DMS114 treated with DMSO at 0.1 percent for 48 hours (cell line): ENCODE measurements at regions not wholly inside any gene's neighbourhood (a gene's known extent, or its start where the extent isn't known, plus 50 kb on each side); places are given as distances from the start of the nearest gene placed in this dataset.

Source experiments
- DNase-seq: peaks from one replicate; lab custom pipeline; 2025; ENCODE audit not compliant: unreplicated experiment; lab: John Stamatoyannopoulos, UW

- DNase-seq, result no peak
These were observed 192.3 kb upstream of the GDNF start for GRCh38 chr5:38032149-38032548.

DNA sequence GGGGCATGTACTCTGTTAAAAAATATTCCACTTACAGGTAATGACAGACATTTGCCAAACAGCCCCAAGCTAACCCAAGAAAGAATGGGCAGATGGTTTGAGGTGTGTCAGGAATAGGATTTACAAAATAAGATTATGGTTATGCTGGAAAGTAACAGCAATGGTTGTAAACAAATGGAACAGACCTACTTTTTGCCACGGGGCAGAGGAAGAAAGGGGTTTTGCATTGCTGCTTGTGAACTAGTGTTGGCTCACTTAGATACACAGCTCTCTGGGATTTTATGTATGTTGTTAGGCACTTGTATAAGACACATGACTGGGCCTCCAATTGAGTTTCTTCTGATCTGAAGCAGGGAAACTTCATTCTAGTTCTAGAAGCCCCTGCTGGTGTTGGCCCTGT is 191.5 kb upstream of the GDNF start:
- no peak for DNase-seq

- DNase-seq, result no peak
These were observed 189.7 kb upstream of the GDNF start for GRCh38 chr5:38029397-38030065.

GRCh38 chr5:38023799-38024198 is 184.0 kb upstream of the GDNF start:
- DNase-seq, result no peak

- DNase-seq, result no peak
These were observed 183.5 kb upstream of the GDNF start for GRCh38 chr5:38023371-38023770.

GRCh38 chr5:38022631-38023030 is 182.8 kb upstream of the GDNF start:
- DNase-seq, result no peak

- DNase-seq, result no peak
These were observed 178.2 kb upstream of the GDNF start for GRCh38 chr5:38018016-38018415.

DNA sequence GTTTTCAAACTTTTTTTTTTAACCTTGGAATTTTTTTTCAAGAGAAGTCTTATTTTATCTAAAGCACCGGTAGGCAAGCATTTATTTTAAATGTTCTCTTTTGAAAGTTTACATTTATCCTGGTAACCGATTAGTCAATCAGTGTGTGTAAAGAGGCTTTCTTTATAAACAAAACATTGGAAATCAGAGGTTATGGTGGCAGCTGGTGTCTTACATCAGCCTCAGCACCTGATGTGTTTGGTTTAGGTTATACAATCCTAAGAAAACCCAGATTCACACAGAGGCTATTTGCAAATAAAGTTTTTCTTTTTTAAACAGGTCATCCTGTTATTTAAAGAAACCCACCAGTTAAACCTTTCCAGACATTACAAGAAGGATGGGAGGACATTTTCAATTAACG is 173.3 kb upstream of the GDNF start:
- DNase-seq, result no peak

GRCh38 chr5:38011668-38012188 is 171.9 kb upstream of the GDNF start:
- no peak for DNase-seq

DNA sequence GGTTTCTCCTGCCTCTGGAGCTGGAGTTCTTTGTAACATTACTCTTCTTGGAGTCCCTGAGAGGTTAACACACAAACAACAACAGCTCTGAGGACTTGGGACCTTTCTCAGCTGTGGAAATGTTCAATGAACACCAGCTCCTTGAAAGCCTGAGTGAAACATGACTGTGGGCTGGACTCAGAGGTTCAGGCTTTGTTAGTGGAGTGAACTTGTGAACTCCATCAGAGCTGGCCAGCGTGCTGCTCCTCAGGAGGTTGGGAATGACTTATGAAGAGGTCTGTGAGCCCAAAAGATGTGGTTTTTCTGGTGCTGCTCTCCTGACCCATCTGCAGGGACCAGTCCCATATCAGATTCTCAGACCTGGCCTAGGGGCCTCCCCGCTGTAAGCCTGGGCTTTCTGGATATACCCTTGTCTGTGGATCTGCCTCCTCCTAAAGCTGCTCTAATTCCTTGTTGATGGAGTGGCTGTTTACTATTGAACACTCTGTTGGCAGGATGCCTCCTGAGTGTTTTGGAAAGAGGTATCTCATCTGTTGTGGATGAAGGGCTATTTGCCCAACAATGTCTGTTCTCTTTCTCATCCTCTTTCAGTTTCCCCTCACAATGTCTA is 170.0 kb upstream of the GDNF start:
- DNase-seq, result no peak

- no peak for DNase-seq
These were observed 168.4 kb upstream of the GDNF start for GRCh38 chr5:38008198-38008597.

DNA sequence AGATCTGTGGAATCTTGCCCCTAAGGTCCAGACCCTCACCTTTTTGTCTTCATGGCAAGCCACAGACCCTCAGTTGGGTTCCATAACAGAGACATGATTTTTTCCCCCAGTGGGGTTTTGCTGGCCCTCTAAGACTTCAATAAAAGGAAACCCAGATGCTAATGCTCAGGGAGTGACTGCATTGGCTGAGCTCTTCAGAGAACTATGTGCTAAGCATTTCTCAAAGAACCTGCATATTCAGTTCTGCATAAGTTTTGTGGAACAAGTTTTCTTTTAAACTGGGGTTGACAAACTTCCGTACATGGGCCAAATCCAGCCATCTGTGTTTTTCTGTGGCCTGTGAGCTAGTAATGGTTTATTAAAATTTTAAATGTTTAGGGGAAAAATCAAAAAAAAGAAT is 159.8 kb upstream of the GDNF start:
- DNase-seq, result no peak

DNA sequence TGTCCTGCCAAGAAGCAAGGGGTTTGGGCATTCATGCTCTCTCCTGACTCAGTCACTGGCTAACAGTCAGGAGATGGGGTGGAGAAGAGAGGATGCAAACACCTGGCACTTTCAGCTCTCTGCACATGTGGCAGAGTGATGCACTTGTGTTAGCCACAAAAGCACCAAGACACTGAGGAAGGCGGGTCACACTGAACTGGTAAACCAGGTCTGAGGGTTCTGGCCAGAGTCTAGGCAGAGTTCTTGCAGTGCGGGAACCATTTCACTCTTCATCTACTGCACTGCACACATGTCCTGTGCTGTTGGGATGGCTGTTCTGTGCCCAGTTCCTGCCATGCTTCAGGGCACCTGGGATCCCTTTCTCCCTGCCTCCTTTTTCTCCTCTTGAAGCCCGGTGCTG is 157.1 kb upstream of the GDNF start:
- no peak for DNase-seq

DNA sequence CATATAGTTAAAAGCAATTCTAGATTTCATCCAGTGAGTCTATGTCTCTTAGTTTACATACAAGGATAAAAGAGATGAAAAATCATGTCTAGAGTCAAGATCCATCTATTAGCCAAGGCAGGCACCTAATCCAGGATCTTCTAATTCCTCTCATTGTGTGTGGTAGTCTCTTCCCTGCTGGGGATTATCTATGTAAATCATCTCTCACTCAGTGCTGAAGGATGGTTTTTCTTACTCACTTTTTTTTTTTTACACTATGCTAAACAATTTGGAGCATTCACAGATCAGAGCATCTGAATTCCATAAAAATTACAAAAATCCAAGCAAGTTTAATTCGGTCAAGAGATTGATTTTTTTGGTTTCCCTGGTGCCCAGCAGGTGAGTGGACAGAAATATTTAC is 154.9 kb upstream of the GDNF start:
- DNase-seq, result no peak

DNA sequence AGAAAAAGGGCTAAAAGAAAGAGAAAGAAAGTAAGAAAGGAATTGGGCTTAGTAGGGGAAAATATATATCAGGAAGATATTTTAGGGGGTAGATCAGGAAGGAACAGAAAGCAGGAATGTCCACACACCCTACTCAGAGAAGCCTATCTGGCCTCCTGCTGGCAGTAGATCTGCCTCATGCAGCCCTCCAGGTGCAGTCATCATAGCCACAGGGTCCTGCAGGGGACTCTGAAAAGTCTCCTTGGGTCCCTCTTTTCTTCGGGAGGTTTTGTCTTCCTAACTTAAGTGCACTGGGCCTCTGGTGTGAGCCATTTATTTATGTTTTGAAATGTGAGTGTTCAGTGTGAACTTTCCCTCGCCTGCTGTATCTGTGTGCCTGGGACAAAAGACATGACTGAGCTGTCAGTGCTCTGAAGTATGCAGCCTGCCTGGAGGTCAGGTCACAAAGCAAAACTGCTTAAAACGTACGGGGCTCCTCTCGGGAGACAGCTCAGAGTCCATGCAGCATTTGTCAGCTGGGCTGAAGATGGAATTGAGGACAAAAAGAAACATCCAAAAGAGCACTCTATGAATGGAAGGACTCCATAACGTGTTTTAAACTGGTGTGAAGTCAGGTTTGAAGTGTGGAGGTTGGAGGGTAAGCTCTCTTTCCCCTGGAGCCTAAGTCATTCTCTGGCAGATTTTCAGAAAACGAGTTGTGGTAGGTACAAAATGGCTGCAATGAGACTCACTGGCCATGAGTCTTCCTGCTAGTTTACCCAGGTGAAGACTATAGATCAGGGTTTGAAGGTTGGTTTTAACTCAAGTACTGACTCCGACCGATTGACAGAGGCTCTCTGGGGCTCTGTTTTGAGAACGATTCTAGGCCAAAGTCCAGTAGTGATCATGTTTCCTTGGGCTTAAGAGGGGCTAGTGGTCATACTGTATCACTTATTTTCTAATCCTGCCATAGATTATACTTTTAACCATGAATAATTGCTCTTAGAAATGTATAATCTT is 151.8 kb upstream of the GDNF start:
- no peak for DNase-seq

DNA sequence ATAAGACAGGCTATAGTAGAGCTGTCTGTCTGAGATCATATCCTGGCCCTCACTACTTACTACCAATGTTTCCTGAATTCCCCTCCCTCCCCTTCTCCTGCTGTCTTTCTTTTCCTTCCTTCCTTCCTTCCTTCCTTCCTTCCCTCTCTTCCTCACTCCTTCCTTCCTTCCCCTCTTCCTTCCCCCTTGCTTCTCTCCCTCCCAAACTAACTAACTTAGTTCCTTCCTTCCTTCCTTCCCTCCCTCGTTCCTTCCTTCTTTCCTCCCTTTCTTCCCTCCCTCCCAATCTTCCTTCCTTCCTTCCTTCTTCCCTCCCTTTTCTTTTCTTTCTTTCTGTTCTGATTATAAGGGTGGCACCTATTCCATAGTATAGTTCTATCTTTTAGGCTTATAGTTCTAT is 150.0 kb upstream of the GDNF start:
- no peak for DNase-seq

GRCh38 chr5:37988454-37989046 is 148.7 kb upstream of the GDNF start:
- DNase-seq, result no peak

GRCh38 chr5:37984300-37984699 is 144.5 kb upstream of the GDNF start:
- DNase-seq, result no peak

DNA sequence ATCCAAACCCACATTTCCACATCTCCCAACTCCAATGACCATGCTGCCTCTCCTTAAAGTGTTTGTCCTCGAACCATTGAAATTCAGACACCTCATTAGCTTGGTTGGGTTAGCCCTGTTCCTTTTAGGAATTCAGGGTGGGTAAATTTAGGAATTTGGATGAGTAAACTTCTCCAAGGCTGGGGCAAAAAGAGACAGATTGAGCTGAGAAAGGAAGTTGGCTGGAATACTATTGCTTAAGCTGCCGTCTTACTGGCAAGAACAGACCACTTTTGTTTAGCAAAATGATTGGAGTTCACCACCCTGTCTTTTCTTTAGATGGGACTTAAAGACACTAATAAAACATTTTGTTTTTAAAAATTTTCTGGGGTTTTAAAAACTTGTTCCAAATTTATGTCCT is 143.6 kb upstream of the GDNF start:
- no peak for DNase-seq

- DNase-seq, result no peak
These were observed 139.7 kb upstream of the GDNF start for GRCh38 chr5:37979559-37979958.

DNA sequence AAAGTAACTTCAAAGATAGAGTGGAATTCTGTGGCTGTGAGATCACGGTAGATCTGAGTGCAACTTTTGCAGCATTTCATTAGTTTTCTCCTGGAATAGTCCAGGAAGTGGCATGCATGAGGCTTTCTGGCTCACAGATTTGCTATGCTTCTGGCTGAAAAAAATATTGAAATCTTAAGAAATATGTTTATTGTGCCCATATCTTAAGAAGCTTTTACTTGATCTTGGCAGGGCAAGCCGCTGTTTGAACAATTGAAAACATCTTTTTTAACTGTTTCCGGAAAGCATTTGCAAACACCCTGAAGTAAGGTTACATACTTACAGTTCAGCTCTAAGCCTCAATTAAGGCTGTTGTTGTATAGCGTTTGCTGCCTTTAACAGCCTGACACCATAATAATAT is 135.7 kb upstream of the GDNF start:
- DNase-seq, result no peak
